ENCODE measurements at regions not wholly inside any gene's neighbourhood (a gene's known extent, or its start where the extent isn't known, plus 50 kb on each side); places are given as distances from the start of the nearest gene placed in this dataset.

DNA sequence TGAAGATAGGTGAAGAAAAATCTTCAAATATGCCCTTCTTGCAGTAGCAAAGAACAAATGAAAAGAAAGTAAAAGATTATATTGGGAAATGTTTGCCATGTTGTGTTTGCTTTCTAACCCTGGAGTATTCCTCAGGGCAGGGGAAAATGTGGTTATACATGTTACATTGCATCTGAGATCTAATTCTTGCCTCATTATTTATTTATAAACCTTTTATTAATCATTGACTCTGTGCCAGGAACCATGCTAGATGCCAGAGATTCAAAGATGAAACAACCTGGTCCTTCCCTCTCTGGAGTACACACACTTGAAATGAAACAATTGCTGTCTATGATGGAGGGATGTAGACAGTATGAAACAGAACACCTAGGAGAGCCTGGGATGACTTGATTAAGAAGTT is 128.1 kb upstream of the HMGA2 start:
- no peak for TF ChIP-seq CTCF (IDR thresholded peaks at IDR 0.05; ENCODE audit: low read depth, low read length, missing input control)
- no peak for TF ChIP-seq GABPA (IDR thresholded peaks at IDR 0.05 in 1 of 2, conservative IDR thresholded peaks at IDR 0.05 in 1 of 2)
- TF ChIP-seq JUND (IDR thresholded peaks at IDR 0.05), result no peak
- TF ChIP-seq RAD21 (IDR thresholded peaks at IDR 0.05), result no peak
- TF ChIP-seq, protein P1, sequence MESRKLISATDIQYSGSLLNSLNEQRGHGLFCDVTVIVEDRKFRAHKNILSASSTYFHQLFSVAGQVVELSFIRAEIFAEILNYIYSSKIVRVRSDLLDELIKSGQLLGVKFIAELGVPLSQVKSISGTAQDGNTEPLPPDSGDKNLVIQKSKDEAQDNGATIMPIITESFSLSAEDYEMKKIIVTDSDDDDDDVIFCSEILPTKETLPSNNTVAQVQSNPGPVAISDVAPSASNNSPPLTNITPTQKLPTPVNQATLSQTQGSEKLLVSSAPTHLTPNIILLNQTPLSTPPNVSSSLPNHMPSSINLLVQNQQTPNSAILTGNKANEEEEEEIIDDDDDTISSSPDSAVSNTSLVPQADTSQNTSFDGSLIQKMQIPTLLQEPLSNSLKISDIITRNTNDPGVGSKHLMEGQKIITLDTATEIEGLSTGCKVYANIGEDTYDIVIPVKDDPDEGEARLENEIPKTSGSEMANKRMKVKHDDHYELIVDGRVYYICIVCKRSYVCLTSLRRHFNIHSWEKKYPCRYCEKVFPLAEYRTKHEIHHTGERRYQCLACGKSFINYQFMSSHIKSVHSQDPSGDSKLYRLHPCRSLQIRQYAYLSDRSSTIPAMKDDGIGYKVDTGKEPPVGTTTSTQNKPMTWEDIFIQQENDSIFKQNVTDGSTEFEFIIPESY (IDR thresholded peaks at IDR 0.05), result no peak
- TF ChIP-seq REST (IDR thresholded peaks at IDR 0.05), result no peak
- no peak for TF ChIP-seq FOXA1 (IDR thresholded peaks at IDR 0.05)
- TF ChIP-seq, protein P2, sequence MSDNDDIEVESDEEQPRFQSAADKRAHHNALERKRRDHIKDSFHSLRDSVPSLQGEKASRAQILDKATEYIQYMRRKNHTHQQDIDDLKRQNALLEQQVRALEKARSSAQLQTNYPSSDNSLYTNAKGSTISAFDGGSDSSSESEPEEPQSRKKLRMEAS (IDR thresholded peaks at IDR 0.05), result no peak
- no peak for TF ChIP-seq RXRA (IDR thresholded peaks at IDR 0.05)

Measured in liver (tissue), 3 donors.